ENCODE measurements at regions not wholly inside any gene's neighbourhood (a gene's known extent, or its start where the extent isn't known, plus 50 kb on each side); places are given as distances from the start of the nearest gene placed in this dataset.

DNA sequence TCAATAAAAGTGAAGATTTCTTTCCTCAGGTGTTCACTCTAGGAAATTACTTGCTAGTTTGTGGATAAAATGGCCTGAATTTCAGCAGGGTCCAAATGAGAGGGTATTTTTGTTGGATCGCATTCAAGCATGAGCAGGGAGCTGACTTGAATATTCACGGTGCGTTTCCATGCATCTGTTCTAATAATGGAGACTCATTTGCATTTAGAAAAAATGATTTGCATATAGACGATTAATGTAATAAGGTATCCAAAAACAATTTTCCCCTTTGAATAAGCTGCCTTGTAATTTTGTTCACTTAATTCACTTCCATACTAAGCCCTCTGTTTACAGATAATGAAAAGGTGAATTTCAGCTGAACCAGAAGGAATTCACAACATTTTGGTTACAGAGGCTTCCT lies 130.9 kb upstream of the AJAP1 start:
- TF ChIP-seq CTCF (IDR thresholded peaks at IDR 0.05; ENCODE audit: unreplicated experiment): no peak
- Mint-ChIP-seq H3K36me3 (ENCODE audit: insufficient read depth, unreplicated experiment) (no peaks in the 10 kb centered on the region), H3K27me3 (ENCODE audit: unreplicated experiment) (no peaks in the 10 kb centered on the region), H3K9me3 (ENCODE audit: low read depth, unreplicated experiment) (peaks cover 10% of the 10 kb centered on the region), H3K4me3 (ENCODE audit: low read depth, unreplicated experiment) (no peak overlapping the region), H3K4me1 (ENCODE audit: low read depth, unreplicated experiment) (no peaks in the 10 kb centered on the region), H3K27ac (ENCODE audit: unreplicated experiment) (no peak overlapping the region)
- DNase-seq: no peak
- intact Hi-C loops (cut with micrococcal nuclease; ENCODE audit: unreplicated experiment): no loop called here
- CTCF ChIA-PET: no interaction called here
- BruUV-seq (replicated peaks): no TSS peak

DNA sequence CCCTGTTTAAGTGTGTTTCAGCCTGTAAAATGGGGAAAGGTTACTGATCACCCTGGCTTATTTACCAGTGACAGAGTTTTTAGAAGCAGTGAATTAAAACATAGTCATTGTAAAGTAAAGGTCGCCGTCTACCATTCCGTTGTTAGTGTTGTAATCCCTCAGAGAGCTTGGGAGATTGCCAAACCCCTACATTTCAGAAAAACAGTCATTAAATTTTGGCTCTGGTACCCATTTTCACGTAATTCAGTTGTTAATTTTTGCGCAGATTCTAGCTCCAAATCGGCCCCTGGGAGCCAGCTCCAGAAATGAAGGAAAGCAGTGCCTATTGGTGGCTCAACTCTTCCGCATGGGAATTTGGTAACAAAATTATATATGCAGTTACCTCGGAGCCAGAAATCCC lies 127.7 kb upstream of the AJAP1 start:
- Mint-ChIP-seq H3K4me3 (ENCODE audit: low read depth, unreplicated experiment) (no peak overlapping the region), H3K9me3 (ENCODE audit: low read depth, unreplicated experiment) (peaks cover 4% of the 10 kb centered on the region), H3K36me3 (ENCODE audit: insufficient read depth, unreplicated experiment) (no peaks in the 10 kb centered on the region), H3K4me1 (ENCODE audit: low read depth, unreplicated experiment) (no peaks in the 10 kb centered on the region), H3K27ac (ENCODE audit: unreplicated experiment) (no peak overlapping the region), H3K27me3 (ENCODE audit: unreplicated experiment) (no peaks in the 10 kb centered on the region)
- CTCF ChIA-PET: no interaction called here
- TF ChIP-seq CTCF (IDR thresholded peaks at IDR 0.05; ENCODE audit: unreplicated experiment): no peak
- intact Hi-C loops (cut with micrococcal nuclease; ENCODE audit: unreplicated experiment): no loop called here
- DNase-seq: no peak
- BruUV-seq (replicated peaks): no TSS peak

GRCh38 chr1:4527819-4528218 lies 126.6 kb upstream of the AJAP1 start:
- no TSS peak for BruUV-seq (replicated peaks)
- Mint-ChIP-seq H3K9me3 (ENCODE audit: low read depth, unreplicated experiment) (peaks cover 3% of the 10 kb centered on the region), H3K27ac (ENCODE audit: unreplicated experiment) (no peak overlapping the region), H3K27me3 (ENCODE audit: unreplicated experiment) (no peaks in the 10 kb centered on the region), H3K36me3 (ENCODE audit: insufficient read depth, unreplicated experiment) (no peaks in the 10 kb centered on the region), H3K4me3 (ENCODE audit: low read depth, unreplicated experiment) (no peak overlapping the region), H3K4me1 (ENCODE audit: low read depth, unreplicated experiment) (no peaks in the 10 kb centered on the region)
- CTCF ChIA-PET: no interaction called here
- intact Hi-C loops (cut with micrococcal nuclease; ENCODE audit: unreplicated experiment): no loop called here
- no peak for DNase-seq
- TF ChIP-seq CTCF (IDR thresholded peaks at IDR 0.05; ENCODE audit: unreplicated experiment): no peak

- Mint-ChIP-seq H3K27ac (ENCODE audit: unreplicated experiment) (no peak overlapping the region), H3K4me3 (ENCODE audit: low read depth, unreplicated experiment) (no peak overlapping the region), H3K36me3 (ENCODE audit: insufficient read depth, unreplicated experiment) (no peaks in the 10 kb centered on the region), H3K4me1 (ENCODE audit: low read depth, unreplicated experiment) (no peaks in the 10 kb centered on the region), H3K9me3 (ENCODE audit: low read depth, unreplicated experiment) (peaks cover 2% of the 10 kb centered on the region), H3K27me3 (ENCODE audit: unreplicated experiment) (no peaks in the 10 kb centered on the region)
- intact Hi-C loops (cut with micrococcal nuclease; ENCODE audit: unreplicated experiment): no loop called here
- DNase-seq: no peak
- BruUV-seq (replicated peaks): no TSS peak
- CTCF ChIA-PET: no interaction called here
- TF ChIP-seq CTCF (IDR thresholded peaks at IDR 0.05; ENCODE audit: unreplicated experiment): no peak
Measured at GRCh38 chr1:4528590-4528989, 125.8 kb upstream of the AJAP1 start.
